SJCRH30 (cell line): ENCODE measurements at regions not wholly inside any gene's neighbourhood (a gene's known extent, or its start where the extent isn't known, plus 50 kb on each side); places are given as distances from the start of the nearest gene placed in this dataset.
"Not testable (repeated sequence)": the region's sequence is repeated elsewhere in the genome, so short reads cannot be mapped to it uniquely, and the experiment has no call there.

Source experiments
- DNase-seq, 2 experiments: peaks; one replicate each; pipeline ENCODE4 v3.0.0-alpha.2; 2015 to 2020
- H3K27ac ChIP-seq: fragments of 250-450 bp; sonication (Bioruptor Pico); 2 replicates; pipeline ENCODE4 v1.5.1; 2020; ENCODE audit warnings: mild to moderate bottlenecking, moderate library complexity
- H3K27me3 ChIP-seq: fragments of 250-450 bp; sonication (Bioruptor Pico); 2 replicates; pipeline ENCODE4 v1.5.1; 2020; ENCODE audit warnings: mild to moderate bottlenecking, moderate library complexity
- H3K36me3 ChIP-seq: fragments of 250-450 bp; sonication (Bioruptor Pico); 2 replicates; pipeline ENCODE4 v1.5.1; 2020; ENCODE audit warnings: mild to moderate bottlenecking, moderate library complexity
- H3K4me1 ChIP-seq: fragments of 250-450 bp; sonication (Bioruptor Pico); 2 replicates; pipeline ENCODE4 v1.5.1; 2020; ENCODE audit warnings: mild to moderate bottlenecking, moderate library complexity
- H3K4me3 ChIP-seq: fragments of 250-450 bp; sonication (Bioruptor Pico); 2 replicates; pipeline ENCODE4 v1.5.1; 2020; ENCODE audit warnings: mild to moderate bottlenecking, moderate library complexity
- H3K9me3 ChIP-seq: fragments of 250-450 bp; sonication (Bioruptor Pico); replicated peaks from 2 replicates; pipeline ENCODE4 v1.5.1; 2020; ENCODE audit warnings: mild to moderate bottlenecking, moderate library complexity

DNA sequence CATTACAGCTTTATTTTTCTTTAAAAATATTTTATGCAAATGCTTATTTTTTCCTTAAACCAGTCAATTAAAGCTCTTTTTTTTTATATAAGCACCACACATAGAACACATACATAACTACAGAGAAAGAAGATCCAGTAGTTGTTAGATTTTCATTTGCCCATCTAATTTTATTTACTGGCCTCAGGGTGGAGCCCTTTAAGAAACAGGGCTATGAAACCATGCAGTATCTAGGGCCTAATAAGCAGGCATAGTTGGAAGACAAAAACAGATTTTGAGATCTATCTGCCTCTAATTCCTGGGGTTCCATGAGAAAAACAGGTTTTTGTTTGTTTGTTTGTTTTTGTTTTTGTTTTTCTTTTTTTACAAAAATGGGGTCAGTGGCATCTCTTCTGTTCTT is 120.6 kb downstream of the BCHE start:
- no peaks in the 10 kb centered on the region for H3K36me3 ChIP-seq
- no peak for DNase-seq
- no peak overlapping the region for H3K27ac ChIP-seq
- H3K9me3 ChIP-seq = no peaks in the 10 kb centered on the region
- no peak overlapping the region for H3K4me3 ChIP-seq
- no peaks in the 10 kb centered on the region for H3K27me3 ChIP-seq
- H3K4me1 ChIP-seq = no peaks in the 10 kb centered on the region

DNA sequence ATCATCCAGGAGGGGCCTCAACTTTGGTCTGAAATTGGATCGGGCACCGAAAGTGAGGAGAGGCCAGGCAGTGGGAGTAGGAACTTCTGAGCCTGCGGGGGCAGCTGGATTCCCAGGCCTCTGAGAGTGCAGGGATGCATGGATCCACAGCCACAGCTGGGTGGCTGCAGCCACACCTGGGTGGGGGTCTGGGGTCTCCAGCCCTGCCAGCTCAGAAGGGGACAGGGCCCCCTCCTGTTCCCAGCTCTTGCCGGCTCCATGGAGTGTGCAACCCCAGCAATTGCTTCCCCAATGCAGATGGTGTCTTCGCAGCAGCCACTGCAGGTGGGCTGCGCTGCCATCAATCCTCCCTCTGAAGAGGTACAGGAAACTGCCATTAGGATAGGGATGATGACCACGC is 123.7 kb downstream of the BCHE start:
- Histone ChIP-seq H3K9me3 (no peaks in the 10 kb centered on the region), H3K27me3 (no peaks in the 10 kb centered on the region), H3K4me1 (no peaks in the 10 kb centered on the region), H3K36me3 (no peaks in the 10 kb centered on the region), H3K4me3 (no peak overlapping the region), H3K27ac (no peak overlapping the region)
- no peak for DNase-seq

DNA sequence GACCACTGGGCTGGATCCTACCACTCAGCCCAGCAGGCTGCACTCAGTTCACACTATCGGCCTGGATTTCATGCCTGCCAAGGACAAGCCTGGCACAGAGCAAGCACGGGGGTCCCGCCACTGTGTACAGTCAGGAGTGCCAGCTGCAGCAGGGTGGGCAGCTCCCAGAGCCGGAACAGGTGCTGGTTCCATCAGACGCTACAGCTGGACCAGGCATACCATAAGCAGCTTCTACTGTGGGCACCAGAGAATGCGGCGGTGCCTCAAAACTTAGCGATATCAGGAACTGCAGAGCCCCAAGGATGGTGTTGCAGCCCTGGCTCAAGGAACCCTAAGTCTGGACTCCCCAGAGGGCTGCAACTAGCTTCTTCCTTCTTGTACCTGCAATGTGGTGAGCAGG is 124.8 kb downstream of the BCHE start:
- Histone ChIP-seq H3K27me3 (no peaks in the 10 kb centered on the region), H3K9me3 (no peaks in the 10 kb centered on the region), H3K27ac (no peak overlapping the region), H3K36me3 (no peaks in the 10 kb centered on the region), H3K4me1 (no peaks in the 10 kb centered on the region), H3K4me3 (no peak overlapping the region)
- DNase-seq = no peak

GRCh38 chr3:165697910-165698309 is 139.3 kb downstream of the BCHE start:
- no peaks in the 10 kb centered on the region for H3K36me3 ChIP-seq
- no peaks in the 10 kb centered on the region for H3K4me1 ChIP-seq
- no peak for DNase-seq
- no peaks in the 10 kb centered on the region for H3K9me3 ChIP-seq
- no peaks in the 10 kb centered on the region for H3K27me3 ChIP-seq
- no peak overlapping the region for H3K4me3 ChIP-seq
- H3K27ac ChIP-seq = no peak overlapping the region

GRCh38 chr3:165696496-165696895 is 140.7 kb downstream of the BCHE start:
- no peaks in the 10 kb centered on the region for H3K36me3 ChIP-seq
- H3K4me1 ChIP-seq = no peaks in the 10 kb centered on the region
- H3K4me3 ChIP-seq = no peak overlapping the region
- no peak overlapping the region for H3K27ac ChIP-seq
- no peaks in the 10 kb centered on the region for H3K27me3 ChIP-seq
- no peaks in the 10 kb centered on the region for H3K9me3 ChIP-seq
- DNase-seq = no peak

GRCh38 chr3:165683947-165684346 is 153.3 kb downstream of the BCHE start:
- DNase-seq = no peak
- Histone ChIP-seq H3K9me3 (no peaks in the 10 kb centered on the region), H3K4me1 (no peaks in the 10 kb centered on the region), H3K27ac (no peak overlapping the region), H3K4me3 (no peak overlapping the region), H3K36me3 (no peaks in the 10 kb centered on the region), H3K27me3 (no peaks in the 10 kb centered on the region)

DNA sequence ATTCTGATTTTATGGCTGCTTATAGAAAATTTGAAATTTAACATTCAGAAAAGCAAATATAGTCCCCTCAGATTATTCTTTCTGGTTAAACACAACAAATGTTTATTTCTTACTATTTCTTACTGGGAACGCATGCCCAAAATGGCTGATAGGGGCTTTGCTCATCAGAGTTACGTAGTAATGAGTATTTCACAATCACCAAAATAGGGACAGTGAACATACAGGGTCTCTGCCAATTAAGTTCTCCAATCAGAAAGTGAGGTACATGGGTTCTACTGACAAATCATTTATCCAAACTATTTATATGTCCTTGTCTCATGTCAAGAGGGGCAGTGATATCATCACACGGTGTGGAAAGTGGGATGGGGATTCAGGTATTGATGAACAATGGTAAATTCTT is 154.5 kb downstream of the BCHE start:
- Histone ChIP-seq H3K4me1 (no peaks in the 10 kb centered on the region), H3K9me3 (no peaks in the 10 kb centered on the region), H3K4me3 (no peak overlapping the region), H3K27me3 (no peaks in the 10 kb centered on the region), H3K27ac (no peak overlapping the region), H3K36me3 (no peaks in the 10 kb centered on the region)
- DNase-seq = no peak

DNA sequence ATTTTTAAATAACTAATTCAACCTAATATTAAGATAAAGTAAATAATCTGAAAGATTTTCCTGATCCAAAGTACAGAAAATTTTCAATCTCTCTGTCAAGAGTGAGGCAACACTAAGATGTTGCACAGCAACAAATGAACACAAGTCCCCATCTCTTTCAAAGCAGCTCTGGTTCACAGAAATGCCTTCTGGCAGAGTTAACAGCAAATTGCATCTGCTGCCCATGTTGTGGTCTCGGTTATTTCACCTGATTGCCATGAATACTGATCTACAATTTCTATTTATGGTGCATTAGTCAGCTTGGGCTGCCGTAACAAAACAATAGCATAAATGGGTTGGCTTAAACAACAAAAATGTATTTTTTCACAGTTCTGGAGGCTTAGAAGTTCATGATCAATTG is 167.3 kb downstream of the BCHE start:
- DNase-seq = no peak
- Histone ChIP-seq H3K27me3 (no peaks in the 10 kb centered on the region), H3K4me1 (no peaks in the 10 kb centered on the region), H3K36me3 (no peaks in the 10 kb centered on the region), H3K4me3 (no peak overlapping the region), H3K27ac (no peak overlapping the region), H3K9me3 (no peaks in the 10 kb centered on the region)

- no peak for DNase-seq
- no peaks in the 10 kb centered on the region for H3K4me1 ChIP-seq
These were observed 167.7 kb downstream of the BCHE start for GRCh38 chr3:165669504-165669903.

GRCh38 chr3:165667676-165668075 is 169.5 kb downstream of the BCHE start:
- Histone ChIP-seq H3K9me3 (no peaks in the 10 kb centered on the region), H3K27me3 (no peaks in the 10 kb centered on the region), H3K4me3 (no peak overlapping the region), H3K4me1 (no peaks in the 10 kb centered on the region), H3K27ac (no peak overlapping the region), H3K36me3 (no peaks in the 10 kb centered on the region)
- no peak for DNase-seq

More at GRCh38 chr3:165669504-165669903, 167.7 kb downstream of the BCHE start:
- Histone ChIP-seq H3K4me3 (no peak overlapping the region), H3K27ac (no peak overlapping the region), H3K9me3 (no peaks in the 10 kb centered on the region), H3K27me3 (no peaks in the 10 kb centered on the region), H3K36me3 (no peaks in the 10 kb centered on the region)

- H3K9me3 ChIP-seq = no peaks in the 10 kb centered on the region
- no peak overlapping the region for H3K27ac ChIP-seq
- DNase-seq = no peak
- H3K4me3 ChIP-seq = no peak overlapping the region
- no peaks in the 10 kb centered on the region for H3K4me1 ChIP-seq
- no peaks in the 10 kb centered on the region for H3K27me3 ChIP-seq
- no peaks in the 10 kb centered on the region for H3K36me3 ChIP-seq
These were observed 179.2 kb downstream of the BCHE start for GRCh38 chr3:165658027-165658426.

- no peak overlapping the region for H3K4me3 ChIP-seq
- no peaks in the 10 kb centered on the region for H3K36me3 ChIP-seq
- no peaks in the 10 kb centered on the region for H3K4me1 ChIP-seq
- no peak overlapping the region for H3K27ac ChIP-seq
- no peaks in the 10 kb centered on the region for H3K9me3 ChIP-seq
- no peak for DNase-seq
- no peaks in the 10 kb centered on the region for H3K27me3 ChIP-seq
These were observed 184.0 kb downstream of the BCHE start for GRCh38 chr3:165653130-165653778.

- not testable (repeated sequence) for H3K4me1 ChIP-seq, H3K4me3 ChIP-seq
These were observed 187.9 kb downstream of the BCHE start for GRCh38 chr3:165649282-165649681.

GRCh38 chr3:165645191-165645590 is 192.0 kb downstream of the BCHE start:
- H3K36me3 ChIP-seq = no peaks in the 10 kb centered on the region
- no peak overlapping the region for H3K27ac ChIP-seq
- H3K27me3 ChIP-seq = no peaks in the 10 kb centered on the region
- no peaks in the 10 kb centered on the region for H3K9me3 ChIP-seq
- H3K4me3 ChIP-seq = no peak overlapping the region
- H3K4me1 ChIP-seq = peaks cover 31% of the 10 kb centered on the region
- DNase-seq = no peak

More at GRCh38 chr3:165649282-165649681, 187.9 kb downstream of the BCHE start:
- DNase-seq, H3K9me3 ChIP-seq, H3K27ac ChIP-seq, H3K36me3 ChIP-seq, H3K27me3 ChIP-seq: not testable (repeated sequence)

DNA sequence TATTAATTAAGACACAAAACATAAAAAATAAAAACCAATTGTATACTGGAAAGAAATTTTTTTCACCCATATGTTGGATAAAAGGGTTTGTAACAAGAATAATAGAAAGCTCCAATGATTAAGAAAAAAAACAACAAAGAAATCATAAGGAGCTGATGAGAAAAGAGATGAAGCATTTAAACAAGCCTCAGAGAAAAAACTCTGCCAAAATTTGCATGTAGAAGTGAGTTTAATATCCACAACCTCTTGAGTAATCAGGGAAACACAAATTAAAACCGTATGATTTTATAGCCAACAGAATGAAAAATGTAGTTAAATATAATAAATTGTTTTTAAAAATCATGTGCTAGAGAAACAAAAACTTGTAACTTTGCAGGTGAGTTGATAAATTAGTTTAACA is 192.9 kb downstream of the BCHE start:
- Histone ChIP-seq H3K27ac (peak overlapping the region; percentile 98), H3K4me3 (no peak overlapping the region), H3K9me3 (no peaks in the 10 kb centered on the region), H3K27me3 (no peaks in the 10 kb centered on the region), H3K36me3 (no peaks in the 10 kb centered on the region), H3K4me1 (peaks cover 31% of the 10 kb centered on the region)
- DNase-seq = no peak

DNA sequence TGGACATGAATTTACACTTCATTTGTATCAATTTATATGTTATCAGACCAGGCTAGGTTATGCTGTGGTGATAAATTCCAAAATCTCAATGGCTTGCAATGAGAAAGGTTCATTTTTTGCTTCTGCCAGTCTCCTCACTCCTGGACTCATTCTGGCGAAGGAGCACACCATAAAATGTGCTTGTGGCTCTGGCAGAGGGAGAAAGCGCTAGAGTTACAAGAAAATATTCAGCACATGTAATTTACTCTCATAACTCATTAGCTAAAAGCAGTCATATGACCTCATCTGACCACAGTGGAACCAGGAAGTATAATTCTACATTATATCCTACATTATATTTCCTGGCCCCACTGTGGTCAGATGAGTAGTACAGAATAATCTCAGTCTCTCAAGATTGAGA is 193.8 kb downstream of the BCHE start:
- peak overlapping the region; percentile 98 for H3K27ac ChIP-seq
- 0 out of 2 replicates have a peak overlapping the region, but pooled peaks have one; percentile 11 for H3K4me3 ChIP-seq
- no peaks in the 10 kb centered on the region for H3K27me3 ChIP-seq
- peak; percentile 30 to 64 for DNase-seq
- no peaks in the 10 kb centered on the region for H3K9me3 ChIP-seq
- H3K36me3 ChIP-seq = no peaks in the 10 kb centered on the region
- peaks cover 31% of the 10 kb centered on the region for H3K4me1 ChIP-seq
